ENCODE measurements at regions not wholly inside any gene's neighbourhood (a gene's known extent, or its start where the extent isn't known, plus 50 kb on each side); places are given as distances from the start of the nearest gene placed in this dataset.
"Not testable (repeated sequence)": the region's sequence is repeated elsewhere in the genome, so short reads cannot be mapped to it uniquely, and the experiment has no call there.

DNA sequence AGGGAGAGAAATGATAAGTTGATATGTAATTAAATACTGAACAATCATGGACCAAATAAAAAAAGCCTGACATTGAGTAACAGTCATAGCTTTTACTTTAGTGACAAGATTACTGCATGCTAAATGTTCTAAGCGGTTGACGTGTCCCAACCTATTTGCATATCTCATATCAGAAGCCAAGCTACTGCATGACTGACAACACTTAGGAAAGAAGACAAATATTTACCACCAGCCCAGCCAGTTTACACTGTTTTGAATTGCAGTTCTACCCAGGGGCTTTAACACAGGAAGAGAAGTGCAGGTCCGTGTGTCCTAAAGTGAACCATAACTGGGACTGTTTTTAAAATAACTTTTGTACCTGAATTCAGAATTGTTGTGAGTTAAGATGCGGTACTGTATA is 219.9 kb downstream of the PRDM9 start:
- DNase-seq: no peak

DNA sequence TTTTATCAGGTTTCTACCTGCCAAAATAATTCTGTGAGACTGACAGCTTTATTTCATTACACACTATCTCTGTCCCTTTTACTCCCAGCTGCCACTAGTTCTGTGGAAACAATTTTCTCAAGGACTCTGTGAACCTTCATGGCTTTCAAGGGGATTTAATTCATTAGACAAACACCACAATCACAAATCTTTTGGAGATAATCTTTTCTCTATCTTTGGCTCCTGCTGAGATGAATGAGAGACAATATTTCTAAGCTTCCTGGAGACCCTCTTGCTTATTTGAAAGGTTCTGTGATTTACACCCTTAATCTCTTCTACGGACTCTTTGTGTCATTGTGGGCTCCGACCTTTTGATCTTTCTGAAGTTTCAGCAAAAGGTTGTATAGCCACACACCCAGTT is 222.6 kb downstream of the PRDM9 start:
- DNase-seq: no peak

DNA sequence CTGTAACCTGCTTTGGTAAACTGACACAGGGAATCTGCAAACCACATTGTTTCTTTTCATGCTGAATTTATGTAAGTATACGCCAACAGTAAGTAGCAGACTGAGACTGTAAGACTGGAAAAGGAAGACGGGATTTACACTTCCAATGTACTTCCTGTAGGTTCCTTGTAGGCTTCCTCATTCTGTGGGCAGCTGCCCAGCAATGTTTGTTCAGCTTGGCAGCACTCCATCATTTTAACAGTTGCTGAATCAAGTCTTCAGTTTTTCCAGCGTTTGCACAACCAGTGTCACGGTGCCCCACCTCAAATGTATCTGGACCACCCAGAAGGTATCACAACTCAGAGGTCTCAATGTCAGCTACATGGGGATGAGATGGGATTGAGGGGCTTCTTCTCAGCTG is 232.6 kb downstream of the PRDM9 start:
- no peak for DNase-seq

DNA sequence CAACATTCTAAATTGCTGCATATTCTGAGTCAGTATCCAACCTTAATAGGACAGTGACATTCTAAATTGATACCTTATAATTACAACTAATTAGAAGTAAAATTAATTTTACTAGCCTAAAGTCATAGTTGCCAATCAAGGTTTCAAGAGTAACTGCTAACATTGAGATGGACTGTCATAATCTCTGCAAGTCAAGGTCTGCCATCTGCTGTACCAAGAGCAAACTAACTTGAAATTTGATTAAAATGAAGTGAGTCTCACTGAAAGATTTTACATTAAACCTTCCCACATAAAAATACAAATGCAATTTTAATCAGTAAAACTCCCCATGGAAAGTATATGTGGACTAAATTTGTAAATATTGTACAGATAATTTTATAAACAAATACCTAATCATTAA is 235.3 kb downstream of the PRDM9 start:
- no peak for DNase-seq

DNA sequence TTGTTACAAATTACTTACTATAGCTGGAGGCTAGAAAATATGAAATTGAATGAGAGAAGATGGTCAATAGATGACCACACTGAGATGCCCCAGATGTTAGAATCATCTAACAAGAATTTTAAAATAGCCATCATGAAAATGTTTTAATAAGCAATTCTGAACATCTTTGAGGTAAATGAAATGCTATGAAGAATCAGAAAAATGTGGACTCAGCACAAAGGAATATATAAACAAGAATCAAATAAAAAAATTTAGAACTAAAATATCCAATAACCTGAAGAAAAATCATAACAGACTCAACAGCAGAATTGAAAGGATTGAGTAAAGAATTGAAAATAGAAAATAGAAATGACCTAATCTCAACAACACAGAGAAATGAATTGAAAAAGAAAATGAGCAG is 248.5 kb downstream of the PRDM9 start:
- no peak for DNase-seq

DNA sequence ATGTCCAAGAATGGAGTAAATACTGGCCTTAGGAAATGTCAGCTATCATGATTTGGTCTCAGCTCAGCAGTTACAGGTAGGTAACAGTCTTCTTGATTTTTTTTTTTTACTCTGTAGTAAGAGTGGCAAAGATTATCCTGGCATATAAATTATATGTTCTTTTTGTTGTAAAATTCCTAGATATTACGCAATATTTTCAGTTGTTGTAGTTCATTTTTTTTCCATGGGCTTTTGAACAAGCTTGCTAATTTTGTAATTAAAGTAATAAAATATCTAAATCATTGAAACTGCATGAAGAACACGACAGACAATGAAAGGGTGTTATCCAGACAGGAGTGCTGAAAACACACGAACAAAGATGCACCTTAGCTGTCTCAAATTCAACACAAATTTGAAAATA is 249.4 kb downstream of the PRDM9 start:
- DNase-seq: no peak

DNA sequence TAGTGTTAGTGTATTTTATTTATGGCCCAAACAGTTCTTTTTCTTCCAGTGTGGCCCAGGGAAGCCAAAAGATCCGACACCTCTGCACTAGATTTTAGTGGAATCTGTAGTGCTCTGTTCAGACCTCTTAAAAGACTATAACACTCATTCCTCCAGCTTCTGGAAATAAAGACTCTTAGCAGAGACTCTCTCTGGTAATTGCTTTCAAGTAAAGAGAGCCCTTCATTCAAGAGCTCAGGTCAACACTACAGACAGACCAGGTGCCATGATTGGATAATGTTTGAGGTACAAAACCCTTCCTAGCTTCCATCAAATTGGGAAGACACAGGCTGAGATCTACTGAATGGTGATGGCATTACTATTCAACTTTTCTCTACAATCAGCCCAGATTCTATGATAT is 255.8 kb downstream of the PRDM9 start:
- no peak for DNase-seq

DNA sequence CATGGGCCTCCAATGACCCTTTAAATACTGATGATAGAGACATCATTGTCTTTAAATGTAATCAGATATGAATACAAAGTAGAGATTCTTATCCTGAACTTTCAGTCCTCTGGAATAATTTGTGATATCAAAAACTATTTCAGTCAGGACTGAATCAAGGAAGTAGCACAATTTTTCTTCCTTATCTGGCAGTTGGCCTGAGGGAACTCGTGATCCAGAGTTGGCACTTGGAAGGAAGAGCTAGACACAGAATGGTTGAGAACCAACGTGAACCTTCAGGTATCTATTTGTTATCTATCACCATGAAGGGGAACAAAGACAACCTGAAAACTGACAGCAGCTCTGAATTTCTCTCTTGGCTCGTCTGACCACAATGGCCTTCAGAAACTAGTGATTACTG is 269.3 kb downstream of the PRDM9 start:
- DNase-seq: no peak

DNA sequence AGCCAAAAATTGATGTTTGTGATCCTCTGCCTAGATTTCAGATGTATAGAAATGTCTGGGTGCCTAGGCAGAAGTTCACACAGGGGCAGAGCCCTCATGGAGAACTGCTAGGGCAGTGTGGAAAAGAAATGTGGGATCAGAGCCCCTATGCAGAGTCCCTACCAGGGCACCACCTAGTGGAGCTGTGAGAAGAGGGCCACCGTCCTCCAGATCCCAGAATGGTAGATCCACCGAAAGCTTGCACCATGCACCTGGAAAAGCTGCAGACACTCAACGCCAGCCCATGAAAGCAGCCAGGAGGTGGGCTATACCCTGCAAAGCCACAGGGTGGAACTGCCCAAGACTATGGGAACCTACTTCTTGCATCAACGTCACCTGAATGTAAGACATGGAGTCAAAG is 292.9 kb downstream of the PRDM9 start:
- not testable (repeated sequence) for DNase-seq

DNA sequence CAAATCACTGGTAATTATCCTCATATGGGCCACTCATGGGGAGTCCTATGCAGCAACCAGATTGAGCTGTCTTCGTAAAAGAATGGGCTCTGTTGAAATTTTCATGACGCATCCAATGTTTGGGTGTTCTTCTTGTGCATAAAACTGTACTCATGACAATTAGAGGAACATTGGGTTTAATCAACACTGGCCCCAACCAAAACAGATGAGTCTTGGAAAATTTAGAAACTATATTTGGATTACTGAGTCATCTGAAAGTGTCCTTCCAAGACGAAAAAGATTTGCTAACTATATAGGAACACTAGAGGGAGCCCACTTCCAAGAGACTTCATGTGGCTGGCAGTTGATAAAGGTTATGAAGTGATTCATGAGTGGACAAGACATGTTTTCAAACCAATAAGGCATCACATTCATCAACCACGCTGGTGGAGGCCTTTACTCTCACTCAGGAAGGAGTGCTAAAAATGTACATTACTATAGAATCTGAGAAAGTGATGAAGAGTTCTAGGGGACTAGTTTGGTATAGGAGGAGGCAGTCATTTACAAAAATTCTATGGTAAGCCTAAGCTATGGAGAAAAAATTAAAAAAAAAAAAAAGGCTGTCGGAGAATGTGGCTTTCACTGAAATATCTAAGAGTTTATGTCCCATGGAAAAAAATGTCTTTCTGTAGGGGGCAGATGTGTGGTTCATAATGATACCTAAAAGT is 313.5 kb downstream of the PRDM9 start:
- DNase-seq: peak; percentile 11

DNA sequence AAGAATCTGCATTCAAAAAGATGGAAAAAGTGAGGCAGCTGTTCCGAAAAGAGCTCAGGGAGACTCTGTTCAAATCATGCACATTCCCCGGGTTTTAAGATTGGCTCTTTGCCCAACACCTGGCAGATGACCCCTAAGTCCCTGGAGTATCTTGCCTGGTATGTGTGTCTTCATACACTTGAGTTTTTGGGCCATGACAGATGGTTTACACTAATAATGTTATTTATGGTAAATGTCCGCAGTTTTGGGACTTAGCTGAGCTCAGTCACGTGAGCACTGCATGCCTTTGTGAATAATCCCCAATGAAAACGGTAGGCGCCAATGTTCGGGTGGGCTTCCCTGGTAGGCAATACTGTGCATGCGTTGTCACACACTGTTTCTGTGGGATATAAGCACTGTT is 316.1 kb downstream of the PRDM9 start:
- DNase-seq: no peak

DNA sequence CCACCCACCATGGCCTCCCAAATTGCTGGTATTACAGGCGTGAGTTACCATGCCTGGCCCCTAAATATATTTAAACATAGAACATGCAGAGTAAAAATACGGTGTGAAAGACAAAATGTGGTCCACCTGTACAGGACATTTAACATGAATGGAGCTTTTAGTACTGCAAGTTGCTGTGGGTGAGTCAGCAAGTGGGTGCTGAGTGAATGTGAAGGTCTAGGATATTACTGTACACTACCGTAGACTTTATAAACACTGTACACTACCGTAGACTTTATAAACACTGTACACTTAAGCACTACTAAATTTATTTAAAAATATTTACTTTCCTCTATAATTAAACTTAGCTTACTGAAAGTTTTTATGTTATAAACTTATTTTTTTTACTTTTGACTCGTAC is 317.8 kb downstream of the PRDM9 start:
- DNase-seq: no peak

DNA sequence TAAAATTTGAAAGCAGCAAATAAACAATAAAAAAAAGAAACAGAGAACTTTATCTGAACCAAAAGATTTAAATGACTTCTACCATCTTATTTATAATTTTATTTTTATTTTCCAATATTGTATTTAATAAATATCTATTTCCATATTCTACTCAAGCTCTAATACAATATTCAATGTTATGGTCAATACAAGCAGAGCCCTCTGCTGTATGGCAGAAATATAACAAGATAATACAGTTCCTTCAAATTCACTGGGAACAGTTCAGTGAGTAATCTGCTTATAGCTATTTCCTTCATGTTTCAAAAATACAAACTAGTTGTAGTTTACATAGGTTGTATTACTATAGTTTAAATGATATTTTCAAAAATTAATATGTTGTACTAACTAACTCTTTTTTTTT is 332.7 kb downstream of the PRDM9 start:
- no peak for DNase-seq

DNA sequence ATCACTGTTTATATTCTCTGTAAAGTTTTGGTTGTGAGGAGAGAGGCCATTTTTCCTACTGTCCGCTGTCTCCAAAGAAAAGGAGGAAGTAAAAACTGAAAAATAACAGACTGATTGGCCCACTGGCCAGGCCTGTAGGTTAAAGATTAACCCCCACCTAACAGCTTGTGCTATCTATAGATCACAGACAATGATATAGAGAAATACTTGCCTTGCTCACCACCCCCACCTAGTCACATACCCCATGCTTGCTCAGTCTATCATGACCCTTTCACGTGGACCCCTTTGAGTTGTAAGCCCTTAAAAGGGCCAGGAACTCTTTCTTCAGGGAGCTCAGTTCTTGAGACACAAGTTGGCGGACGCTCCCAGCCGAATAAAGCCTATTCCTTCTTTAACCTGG is 357.4 kb downstream of the PRDM9 start:
- no peak for DNase-seq

DNA sequence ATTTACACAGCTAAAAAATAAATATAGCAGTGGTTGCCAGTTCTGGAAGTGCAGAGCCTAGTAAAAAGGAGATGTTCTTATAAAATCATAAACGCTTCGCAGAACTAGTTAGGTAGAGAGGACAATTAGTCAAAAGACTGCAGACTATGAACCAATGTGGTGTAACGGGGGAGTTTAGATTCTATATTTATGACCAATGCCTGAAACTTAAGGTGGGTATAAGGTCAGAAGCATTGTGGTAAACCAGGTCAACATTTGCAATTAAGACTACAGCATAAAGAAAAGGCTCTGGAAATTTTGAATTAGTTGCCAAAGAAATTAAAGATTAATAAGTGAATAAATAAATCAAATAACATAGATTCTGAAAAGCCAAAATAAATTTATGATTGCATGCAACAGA is 370.4 kb downstream of the PRDM9 start:
- no peak for DNase-seq

DNA sequence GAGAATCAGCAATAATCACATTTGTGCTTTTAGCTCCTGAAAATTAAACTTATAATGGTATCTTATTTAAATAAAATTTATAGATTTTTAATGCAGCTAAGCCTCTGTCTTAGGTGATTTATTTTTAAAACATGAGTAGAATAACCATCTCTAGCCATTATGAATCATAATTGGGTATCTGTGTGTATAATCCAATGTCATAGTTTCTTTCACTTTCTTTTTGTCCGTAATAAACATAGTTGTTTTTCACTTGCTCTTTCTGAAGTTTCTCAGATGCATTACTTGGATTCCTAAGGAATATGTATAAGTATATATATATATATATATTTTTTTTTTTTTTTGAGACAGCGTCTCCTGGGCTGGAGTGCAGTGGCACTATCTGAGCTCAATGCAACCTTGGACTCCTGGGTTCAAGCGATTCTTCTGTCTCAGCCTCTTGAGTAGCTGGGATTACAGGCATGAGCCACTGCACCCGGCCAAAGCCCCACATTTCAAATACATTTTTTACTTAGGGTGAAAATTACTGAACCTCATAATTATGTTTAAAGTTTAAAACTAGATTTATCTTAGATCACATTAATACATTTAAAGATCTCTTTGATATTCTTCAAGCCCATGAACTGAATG is 377.1 kb downstream of the PRDM9 start:
- DNase-seq: no peak

DNA sequence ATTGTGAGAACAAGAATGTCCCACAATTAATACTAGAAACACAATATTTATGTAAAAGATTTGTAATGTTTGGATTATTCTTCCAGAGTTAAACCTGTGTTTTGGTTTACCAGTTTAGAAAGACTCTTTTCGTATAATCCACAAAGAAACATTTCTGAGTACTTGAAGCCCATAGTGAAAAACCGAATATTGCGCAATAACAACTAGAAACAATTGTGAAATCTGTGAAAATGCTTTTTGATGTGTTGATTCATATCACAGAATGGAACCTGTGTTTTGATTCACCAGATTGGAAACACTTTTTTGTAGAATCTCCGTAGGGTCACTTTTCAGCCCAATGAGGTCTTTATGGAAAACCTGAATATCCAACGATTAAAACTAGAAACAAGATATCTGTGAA is 386.2 kb downstream of the PRDM9 start:
- DNase-seq: no peak

DNA sequence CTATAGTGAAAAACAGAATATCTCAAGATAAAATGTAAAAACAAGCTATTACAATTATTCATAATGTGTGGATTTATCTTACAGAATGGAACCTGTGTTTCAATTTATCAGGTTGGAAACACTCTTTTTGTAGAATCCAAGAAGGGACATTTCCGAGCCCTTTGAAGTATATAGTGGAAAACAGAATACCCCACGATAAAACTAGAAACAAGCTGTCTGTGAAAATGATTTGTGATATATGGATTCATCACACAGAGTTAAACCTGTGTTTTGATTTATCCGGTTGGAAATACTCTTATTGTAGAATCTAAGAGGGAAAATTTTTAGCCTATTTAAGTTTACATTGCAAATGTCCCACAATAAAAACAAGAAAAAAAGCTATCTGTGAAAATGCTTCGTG is 388.2 kb downstream of the PRDM9 start:
- DNase-seq: no peak

DNA sequence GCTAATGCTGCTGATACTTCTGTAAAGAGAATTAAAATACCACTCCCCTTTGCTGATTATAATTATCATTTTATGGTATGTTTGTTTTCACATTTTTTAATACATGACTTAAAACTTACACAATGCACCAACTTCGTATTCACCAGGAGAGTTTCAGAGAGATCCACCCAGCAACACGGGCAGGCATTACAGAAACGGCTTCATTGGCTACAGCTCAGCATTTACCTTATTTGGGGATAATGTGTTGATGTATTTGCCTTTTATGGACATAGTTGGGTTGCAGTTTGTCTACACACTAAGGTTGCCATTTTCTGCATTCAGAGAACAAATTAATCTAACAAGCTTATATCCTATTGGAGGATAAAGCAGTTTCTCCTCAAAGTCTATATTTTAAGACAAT is 423.6 kb downstream of the PRDM9 start:
- DNase-seq: no peak

DNA sequence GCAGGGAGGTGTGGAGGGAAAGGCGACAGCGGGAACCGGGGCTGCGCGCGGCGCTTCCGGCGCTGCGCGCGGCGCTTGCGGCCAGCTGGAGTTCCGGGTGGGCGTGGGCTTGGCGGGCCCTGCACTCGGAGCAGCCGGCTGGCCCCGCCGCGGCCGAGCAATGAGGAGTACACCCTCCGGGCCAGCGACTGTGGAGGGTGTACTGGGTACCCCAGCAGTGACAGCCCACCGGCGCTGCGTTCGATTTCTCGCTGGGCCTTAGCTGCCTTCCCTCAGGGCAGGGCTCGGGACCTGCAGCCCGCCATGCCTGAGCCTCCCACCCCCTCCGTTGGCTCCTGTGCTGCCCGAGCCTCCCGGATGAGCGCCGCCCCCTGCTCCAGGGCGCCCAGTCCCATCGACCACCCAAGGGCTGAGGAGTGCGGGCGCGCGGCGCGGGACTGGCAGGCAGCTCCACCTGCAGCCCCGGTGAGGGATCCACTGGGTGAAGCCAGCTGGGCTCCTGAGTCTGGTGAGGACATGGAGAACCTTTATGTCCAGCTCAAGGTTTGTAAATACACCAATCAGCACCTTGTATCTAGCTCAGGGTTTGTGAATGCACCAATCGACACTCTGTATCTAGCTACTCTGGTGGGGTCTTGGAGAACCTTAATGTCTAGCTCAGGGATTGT is 444.0 kb downstream of the PRDM9 start:
- DNase-seq: peak; percentile 0

DNA sequence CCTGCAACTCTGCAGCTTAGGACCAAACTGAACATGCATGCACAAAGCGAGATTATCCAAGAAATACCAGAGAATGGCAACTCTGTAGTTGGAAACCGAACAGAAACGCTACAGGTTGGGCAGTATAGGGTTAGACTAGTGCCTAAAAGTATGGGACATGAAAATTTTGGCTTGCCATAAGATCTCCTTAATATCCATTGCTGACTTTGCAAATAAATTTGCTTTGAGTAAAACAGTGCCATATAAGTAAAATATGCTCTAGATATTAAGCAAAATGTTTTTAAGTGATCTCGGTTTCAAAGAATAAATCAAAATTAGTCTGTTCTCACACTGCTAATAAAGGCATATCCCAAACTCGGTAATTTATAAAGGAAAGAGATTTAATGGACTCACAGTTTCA is 456.0 kb downstream of the PRDM9 start:
- no peak for DNase-seq

DNA sequence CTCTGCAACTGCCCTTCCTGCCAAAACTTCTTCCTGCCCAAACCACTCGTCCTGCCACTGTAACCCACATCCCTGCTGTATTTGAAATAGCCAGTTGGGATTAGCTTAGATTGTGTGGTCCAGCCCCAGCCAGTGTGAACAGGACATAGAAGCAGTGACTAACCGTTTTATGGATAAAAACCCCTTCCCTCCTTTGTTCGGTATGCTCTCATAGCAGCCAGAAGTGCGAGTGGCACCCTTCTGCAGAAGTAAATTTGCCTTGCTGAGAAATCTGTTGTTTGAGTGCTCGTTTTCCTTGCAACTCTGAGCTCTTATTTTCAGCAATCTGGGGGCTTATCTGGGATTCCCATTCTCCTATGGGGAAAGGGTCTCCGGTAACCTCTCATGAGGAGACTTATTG is 470.0 kb downstream of the PRDM9 start:
- DNase-seq: no peak

DNA sequence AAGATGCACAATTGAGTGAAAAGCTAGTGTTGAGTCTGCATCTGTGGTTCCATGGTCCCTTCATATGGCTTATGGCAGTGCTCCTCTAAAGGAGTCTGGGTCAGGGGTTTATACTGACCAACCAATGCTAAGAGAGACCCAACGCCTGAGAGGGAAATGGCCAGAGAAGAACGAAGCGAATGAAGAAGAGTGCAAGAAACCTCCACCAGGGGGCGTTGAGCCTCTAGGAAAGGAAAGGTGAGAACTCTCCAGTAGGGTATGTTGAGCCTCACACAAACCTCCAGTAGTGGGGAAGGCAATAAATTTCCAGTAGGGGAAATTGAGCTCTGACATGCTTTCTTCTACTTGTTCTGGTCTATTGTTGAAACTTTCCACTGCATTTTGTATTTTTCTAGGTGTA is 470.6 kb downstream of the PRDM9 start:
- peak; percentile 0 for DNase-seq

DNA sequence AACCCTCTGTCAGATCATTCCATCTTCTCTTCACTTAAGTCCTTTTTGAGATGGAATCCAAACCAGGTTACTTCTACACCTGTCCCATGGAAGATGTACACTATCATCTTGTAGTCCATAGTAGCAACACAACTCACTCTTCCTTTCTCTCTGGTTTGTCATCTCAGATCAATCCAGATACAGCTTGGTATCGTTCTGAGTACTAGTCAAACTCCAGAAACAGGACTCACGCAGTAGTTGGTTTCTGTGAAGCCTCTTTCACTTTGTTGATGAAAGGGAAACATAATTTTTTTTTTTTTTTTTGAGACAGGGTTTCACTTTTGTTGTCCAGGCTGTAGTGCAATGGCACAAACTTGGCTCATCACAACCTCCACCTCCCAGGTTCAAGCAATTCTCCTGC is 484.0 kb downstream of the PRDM9 start:
- no peak for DNase-seq

All from fibroblast of skin of scalp (primary cell).